GM21367 (cell line): ENCODE measurements at regions not wholly inside any gene's neighbourhood (a gene's known extent, or its start where the extent isn't known, plus 50 kb on each side); places are given as distances from the start of the nearest gene placed in this dataset.
"Not testable (repeated sequence)": the region's sequence is repeated elsewhere in the genome, so short reads cannot be mapped to it uniquely, and the experiment has no call there.

ENCODE experiments used
- ATAC-seq: cut with Tn5 transposase; IDR thresholded peaks from one replicate; pipeline ENCODE4 v1.9.1; 2021; ENCODE audit not compliant: unreplicated experiment

GRCh38 chr3:80668600-80669294 is 900.9 kb upstream of the ROBO1 start:
- no peak for ATAC-seq

DNA sequence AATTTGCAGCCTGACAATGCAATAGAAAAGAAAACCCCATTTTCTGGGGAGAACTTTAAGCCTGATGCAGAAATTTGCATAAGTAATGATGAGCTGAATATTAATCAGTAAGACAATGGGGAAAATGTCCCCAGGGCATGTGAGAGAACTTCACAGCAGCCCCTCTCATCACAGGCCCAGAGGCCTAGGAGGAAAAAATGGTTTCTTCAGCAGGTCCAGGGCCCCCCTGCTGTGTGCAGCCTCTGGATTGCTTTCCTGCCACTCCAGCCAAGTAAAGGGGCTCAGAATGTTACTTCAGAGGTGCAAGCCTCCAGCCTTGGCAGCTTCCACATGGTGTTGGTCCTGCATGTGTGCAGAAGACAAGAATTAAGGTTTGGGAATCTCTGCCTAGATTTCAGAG is 900.3 kb upstream of the ROBO1 start:
- no peak for ATAC-seq

GRCh38 chr3:80663426-80663825 is 895.6 kb upstream of the ROBO1 start:
- no peak for ATAC-seq

DNA sequence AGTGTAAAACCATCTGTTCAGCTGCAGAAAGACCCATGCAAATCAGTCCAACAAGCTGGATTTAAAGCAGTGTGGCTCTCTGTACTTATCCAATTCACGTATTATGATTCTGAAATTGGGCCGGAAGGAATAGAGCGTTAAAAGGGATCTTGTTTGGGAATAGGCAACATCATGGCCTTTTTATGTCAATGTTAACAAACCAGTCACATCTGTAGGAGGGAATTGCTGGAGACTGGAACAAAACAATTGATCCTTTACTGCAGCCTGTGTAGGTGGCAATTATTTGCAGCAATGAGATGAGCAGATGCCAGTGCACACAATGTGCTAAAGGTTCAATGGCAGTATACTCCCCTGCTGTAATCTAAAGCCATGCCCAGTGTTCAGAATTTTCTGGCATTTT is 887.4 kb upstream of the ROBO1 start:
- no peak for ATAC-seq

- no peak for ATAC-seq
Measured at GRCh38 chr3:80649170-80649569, 881.4 kb upstream of the ROBO1 start.

DNA sequence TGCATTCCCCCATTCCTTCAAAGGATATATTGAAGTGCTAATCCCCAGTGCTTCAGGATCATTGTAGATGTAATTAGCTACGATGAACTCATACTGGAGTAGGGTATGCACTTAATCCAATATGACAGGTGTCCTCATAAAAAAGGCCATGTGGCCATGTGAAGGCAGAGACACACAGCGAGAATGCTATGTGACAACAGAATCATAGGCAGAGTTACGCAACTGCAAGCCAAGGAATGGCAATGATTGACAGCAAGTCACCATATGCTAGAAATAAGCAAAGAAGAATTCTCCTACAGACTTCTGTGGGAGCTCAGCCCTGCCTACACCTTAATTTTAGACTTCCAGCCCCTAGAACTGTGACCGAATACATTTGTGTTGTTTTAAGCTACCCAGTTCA is 875.6 kb upstream of the ROBO1 start:
- ATAC-seq, result no peak

DNA sequence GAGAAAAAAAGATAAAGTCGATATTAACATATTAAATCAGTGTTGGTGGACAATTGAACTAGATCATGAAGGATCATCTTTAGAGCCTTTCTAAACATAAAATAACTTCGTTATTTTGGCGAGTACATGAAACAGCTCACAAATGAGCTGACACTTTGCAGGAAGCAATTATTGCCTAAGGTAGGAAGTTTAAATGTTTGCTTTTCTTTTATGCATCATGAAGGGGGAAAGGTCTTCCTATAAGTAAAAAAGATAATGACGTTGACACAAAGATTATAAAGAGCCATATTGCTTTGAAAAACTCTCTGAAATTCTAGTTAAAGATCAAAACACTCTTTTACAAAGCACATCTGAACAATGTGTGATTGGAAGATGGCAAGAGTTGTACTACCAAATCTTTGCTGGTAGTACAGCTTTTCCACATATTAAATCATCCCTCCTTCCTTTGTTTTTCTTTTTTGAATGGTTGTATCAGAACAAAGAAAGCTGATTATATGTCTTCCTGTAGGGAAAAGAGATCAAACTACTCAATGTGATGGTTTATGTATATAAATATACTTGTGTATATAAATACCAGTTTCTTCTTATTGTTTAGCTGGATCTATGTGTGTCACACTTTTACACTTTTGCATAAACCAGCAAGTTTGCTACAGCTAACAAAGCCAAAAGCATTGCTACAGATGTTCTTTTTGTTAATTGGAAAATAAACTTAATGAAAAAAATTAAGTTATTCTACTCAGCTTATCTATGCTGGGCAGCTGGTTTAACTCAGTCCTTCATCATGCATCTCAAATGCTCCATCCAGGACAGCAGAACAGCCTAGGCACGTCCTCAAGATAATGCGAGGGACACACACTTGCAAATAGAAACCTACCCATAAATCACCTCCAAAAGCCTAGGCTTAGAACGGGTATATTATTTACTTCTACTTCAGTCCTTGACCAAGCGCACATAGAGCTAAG is 850.8 kb upstream of the ROBO1 start:
- no peak for ATAC-seq

DNA sequence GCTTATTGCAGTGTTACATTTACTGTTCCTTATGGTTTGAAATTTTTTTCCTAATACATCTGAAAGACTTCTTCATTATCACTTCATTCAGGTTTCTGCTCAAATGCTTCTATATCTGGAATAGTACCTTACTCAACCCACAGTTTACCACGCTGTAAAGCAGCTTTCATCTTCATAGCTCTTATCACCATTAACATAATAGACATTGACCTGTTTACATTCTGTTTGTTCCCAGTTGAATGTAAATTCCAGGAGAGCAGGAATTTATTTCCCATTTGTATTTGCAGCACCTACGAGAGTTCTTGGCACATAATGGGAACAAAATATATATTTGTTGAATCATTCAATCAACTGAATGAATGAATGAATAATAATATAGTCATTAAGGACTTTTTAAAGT is 844.6 kb upstream of the ROBO1 start:
- ATAC-seq, result no peak

- ATAC-seq, result not testable (repeated sequence)
Measured at GRCh38 chr3:80608072-80608471, 840.3 kb upstream of the ROBO1 start.

- no peak for ATAC-seq
Measured at GRCh38 chr3:80606073-80606472, 838.3 kb upstream of the ROBO1 start.

- ATAC-seq, result no peak
Measured at GRCh38 chr3:80601479-80601878, 833.7 kb upstream of the ROBO1 start.

DNA sequence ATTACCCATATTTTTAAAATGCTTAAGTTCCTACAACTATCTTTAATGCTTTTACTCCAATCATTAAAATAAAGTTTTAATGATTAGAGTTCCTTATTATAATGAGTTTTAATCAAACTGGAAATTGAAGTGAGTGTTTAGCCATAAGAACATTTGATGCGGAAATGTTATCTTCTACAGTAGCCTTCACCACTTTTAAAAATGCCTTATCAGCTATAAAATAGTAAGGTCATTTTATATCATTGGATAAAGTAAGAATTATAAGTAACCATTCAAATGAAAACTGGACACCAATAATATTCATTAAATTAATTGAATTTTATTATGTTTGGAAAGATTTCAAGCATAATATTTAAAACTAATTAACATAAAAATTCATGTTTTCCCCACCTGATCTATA is 825.0 kb upstream of the ROBO1 start:
- ATAC-seq, result no peak

- no peak for ATAC-seq
Measured at GRCh38 chr3:80586338-80586737, 818.5 kb upstream of the ROBO1 start.

DNA sequence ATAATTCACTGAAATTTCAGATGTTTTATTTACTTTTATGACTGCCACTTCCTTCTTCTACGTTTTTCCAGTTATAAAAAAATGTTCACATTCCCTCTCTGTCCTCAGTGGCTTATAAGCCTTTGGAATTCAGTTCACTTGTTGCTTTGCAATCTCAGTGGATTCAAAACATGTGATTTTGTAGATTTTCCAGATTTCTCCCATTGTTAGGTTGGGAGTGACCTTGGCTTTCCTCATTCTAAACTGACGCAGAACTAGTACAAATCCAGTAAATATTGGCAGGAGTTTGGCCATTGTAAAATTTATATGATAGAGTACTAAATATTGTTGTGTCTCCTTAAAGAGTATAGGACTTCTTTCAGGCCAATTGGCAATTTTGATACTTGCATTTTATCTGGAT is 812.3 kb upstream of the ROBO1 start:
- ATAC-seq, result no peak

DNA sequence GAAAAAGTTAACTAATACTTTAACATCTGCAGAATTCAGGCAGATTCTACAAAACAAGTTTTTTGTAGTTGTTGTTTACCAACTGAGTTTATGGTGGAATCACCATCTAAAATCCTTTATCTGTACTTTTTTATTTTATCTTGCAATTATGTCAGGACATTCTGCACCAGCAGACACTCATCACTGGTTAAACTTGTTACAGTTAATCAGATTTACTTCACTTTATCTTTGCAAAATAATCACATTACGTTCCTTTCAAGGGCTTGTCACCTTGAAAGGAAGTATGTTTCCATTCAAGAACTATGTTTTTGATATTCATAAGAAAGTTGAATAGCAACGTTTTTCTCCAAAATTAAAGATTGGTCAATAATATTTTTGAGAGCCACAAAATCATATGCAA is 796.6 kb upstream of the ROBO1 start:
- no peak for ATAC-seq

DNA sequence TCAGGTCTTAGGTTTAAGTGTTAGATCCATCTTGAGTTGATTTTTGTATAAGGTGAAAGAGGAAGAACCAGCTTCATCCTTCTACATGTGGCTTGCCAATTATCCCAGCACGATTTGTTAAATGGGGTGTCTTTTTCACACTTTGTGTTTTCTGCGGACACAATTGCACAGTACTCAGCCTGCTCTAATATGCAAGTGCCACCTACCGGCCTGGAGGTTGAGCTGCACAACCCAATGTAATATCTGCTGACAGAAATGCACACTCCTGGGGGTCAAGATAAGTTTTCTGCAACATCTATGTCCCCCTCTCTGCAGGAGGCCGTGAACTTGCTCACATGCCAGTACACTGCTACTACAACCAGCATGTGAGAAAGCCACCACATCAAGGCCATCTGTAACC is 791.9 kb upstream of the ROBO1 start:
- no peak for ATAC-seq

GRCh38 chr3:80556763-80557162 is 789.0 kb upstream of the ROBO1 start:
- ATAC-seq, result no peak

GRCh38 chr3:80554304-80554703 is 786.5 kb upstream of the ROBO1 start:
- no peak for ATAC-seq

- ATAC-seq, result no peak
Measured at GRCh38 chr3:80553211-80553610, 785.4 kb upstream of the ROBO1 start.

GRCh38 chr3:80550174-80550573 is 782.4 kb upstream of the ROBO1 start:
- no peak for ATAC-seq

DNA sequence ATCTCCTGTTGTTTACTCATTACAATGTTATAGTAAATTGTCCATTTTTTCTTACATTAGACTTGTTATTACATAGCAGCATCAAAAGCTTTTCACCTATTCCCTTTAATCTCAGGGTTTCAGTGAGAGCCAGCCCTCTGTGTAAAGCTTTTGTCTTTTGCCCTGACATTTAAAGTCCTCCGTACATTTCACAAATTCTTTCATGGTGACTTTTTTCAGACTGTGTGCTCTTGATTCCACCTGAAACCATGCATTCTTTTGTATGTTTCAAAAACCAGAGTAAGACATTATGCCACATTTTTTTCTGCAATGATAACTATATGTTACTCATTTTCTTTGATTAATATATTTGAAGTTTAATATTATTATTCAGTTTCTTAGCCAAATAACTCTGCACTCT is 781.4 kb upstream of the ROBO1 start:
- ATAC-seq, result no peak

GRCh38 chr3:80543154-80543553 is 775.4 kb upstream of the ROBO1 start:
- ATAC-seq, result no peak
